ENCODE measurements at regions not wholly inside any gene's neighbourhood (a gene's known extent, or its start where the extent isn't known, plus 50 kb on each side); places are given as distances from the start of the nearest gene placed in this dataset.

GRCh38 chr2:118549503-118549902, 297.9 kb downstream of the EN1 start:
- TF ChIP-seq CTCF (IDR thresholded peaks at IDR 0.05) (no peak), EZH2phosphoT487 (IDR thresholded peaks at IDR 0.05) (no peak)

Measured in neural progenitor cell (in vitro differentiated cells).